DND-41 (cell line): ENCODE measurements at regions not wholly inside any gene's neighbourhood (a gene's known extent, or its start where the extent isn't known, plus 50 kb on each side); places are given as distances from the start of the nearest gene placed in this dataset.
A peak's percentile ranks its signal among the peaks of the same experiment; 100 is the strongest.

Source experiments
- ATAC-seq: fragments of 200-7000 bp; cut with Tn5 transposase; 3 replicates; pipeline ENCODE4 v1.9.1; 2021; ENCODE audit warnings: low read depth; ENCODE audit not compliant: insufficient read depth
- DNase-seq: peaks from one replicate; pipeline ENCODE4 v3.0.0-alpha.2; 2020
- H2AFZ ChIP-seq: 2 replicates; pipeline ENCODE4 v1.6.0; 2012; ENCODE audit warnings: low read depth, low read length
- H3K27ac ChIP-seq: 2 replicates; pipeline ENCODE4 v1.5.1; 2012; ENCODE audit warnings: low read length, inconsistent platforms
- H3K27me3 ChIP-seq: fragments of 200-600 bp; sonication (generic); 2 replicates; pipeline ENCODE4 v1.6.0; 2012; ENCODE audit warnings: low read length, mild to moderate bottlenecking, inconsistent platforms; ENCODE audit not compliant: insufficient read depth, poor library complexity
- H3K36me3 ChIP-seq: 2 replicates; pipeline ENCODE4 v1.5.1; 2012; ENCODE audit warnings: low read length, inconsistent platforms; ENCODE audit not compliant: insufficient read depth
- H3K4me1 ChIP-seq: 2 replicates; pipeline ENCODE4 v1.5.1; 2012; ENCODE audit warnings: mild to moderate bottlenecking, low read length; ENCODE audit not compliant: insufficient read depth
- H3K4me2 ChIP-seq: 2 replicates; pipeline ENCODE4 v1.6.0; 2012; ENCODE audit warnings: mild to moderate bottlenecking, moderate library complexity, low read length, inconsistent platforms; ENCODE audit not compliant: insufficient read depth
- H3K4me3 ChIP-seq, 2 experiments: fragments of 200-600 bp in 1 of 2; shearing (Covaris generic) in 1 of 2; 2 replicates each; pipeline ENCODE4 v1.5.1; 2012 to 2016; ENCODE audit warnings: inconsistent platforms in 2 of 2, low read length in 2 of 2, mild to moderate bottlenecking in 2 of 2, low read depth in 1 of 2, moderate library complexity in 1 of 2
- H3K79me2 ChIP-seq: 2 replicates; pipeline ENCODE4 v1.6.0; 2012; ENCODE audit warnings: low read length, inconsistent platforms; ENCODE audit not compliant: insufficient read depth
- H3K9ac ChIP-seq: 2 replicates; pipeline ENCODE4 v1.6.0; 2012; ENCODE audit warnings: low read depth, mild to moderate bottlenecking, inconsistent platforms, low read length, moderate library complexity
- H3K9me3 ChIP-seq: 2 replicates; pipeline ENCODE4 v1.5.1; 2012; ENCODE audit warnings: low read length, moderate library complexity, mild to moderate bottlenecking, inconsistent platforms; ENCODE audit not compliant: insufficient read depth, severe bottlenecking
- H4K20me1 ChIP-seq: 2 replicates; pipeline ENCODE4 v1.6.0; 2012; ENCODE audit warnings: low read length; ENCODE audit not compliant: insufficient read depth
- EZH2 ChIP-seq: IDR thresholded peaks from 3 replicates; pipeline ENCODE4 v1.6.1; 2012; ENCODE audit warnings: borderline replicate concordance, low read depth, mild to moderate bottlenecking, moderate library complexity, low read length, inconsistent platforms; ENCODE audit not compliant: severe bottlenecking
- TF ChIP-seq, protein P1 (sequence below): IDR thresholded peaks from 2 replicates; pipeline ENCODE4 v1.5.1; 2012; ENCODE audit warnings: borderline replicate concordance, low read length, moderate library complexity, mild to moderate bottlenecking; ENCODE audit not compliant: poor library complexity, severe bottlenecking; ENCODE audit errors: extremely low read depth

DNA sequence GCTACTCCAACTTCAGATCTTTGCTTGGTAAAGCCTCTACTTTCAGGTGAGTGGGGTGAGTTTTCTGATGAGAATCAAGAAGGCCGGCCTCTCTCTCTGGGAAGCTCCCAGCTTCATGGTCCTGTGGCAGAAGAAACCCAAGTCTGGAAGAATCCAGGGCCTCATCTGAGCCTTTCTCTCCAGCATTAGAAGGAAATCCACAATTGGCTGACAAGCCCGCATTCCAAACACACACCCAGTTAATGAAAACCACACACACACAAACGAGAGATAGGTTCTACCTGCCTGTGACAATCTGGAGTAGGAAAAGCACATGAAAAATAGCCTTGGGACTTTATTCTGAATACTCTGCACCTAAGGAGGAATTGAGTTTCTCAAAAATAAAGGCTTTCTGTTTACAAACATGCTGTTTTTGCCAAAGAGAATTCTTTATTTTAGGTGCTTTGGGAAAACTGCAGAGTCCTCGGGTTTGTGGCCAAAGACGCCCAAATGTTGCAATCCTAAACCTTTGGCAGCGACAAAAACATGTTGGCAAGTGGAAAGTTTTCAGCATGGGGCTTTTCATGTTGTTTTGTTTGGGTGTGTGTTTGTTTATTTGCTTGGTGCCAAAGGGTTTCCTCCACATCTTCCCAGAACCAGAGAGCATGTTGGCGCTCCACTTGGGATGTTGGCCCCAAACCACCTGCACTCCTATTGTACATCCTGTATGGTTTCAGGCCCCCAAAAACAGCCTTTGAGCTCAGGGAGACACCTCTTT, 216.2 kb downstream of the SETD4 start:
- H3K9ac ChIP-seq = no peak overlapping the region
- TF ChIP-seq EZH2 = no peak
- TF ChIP-seq, protein P1, sequence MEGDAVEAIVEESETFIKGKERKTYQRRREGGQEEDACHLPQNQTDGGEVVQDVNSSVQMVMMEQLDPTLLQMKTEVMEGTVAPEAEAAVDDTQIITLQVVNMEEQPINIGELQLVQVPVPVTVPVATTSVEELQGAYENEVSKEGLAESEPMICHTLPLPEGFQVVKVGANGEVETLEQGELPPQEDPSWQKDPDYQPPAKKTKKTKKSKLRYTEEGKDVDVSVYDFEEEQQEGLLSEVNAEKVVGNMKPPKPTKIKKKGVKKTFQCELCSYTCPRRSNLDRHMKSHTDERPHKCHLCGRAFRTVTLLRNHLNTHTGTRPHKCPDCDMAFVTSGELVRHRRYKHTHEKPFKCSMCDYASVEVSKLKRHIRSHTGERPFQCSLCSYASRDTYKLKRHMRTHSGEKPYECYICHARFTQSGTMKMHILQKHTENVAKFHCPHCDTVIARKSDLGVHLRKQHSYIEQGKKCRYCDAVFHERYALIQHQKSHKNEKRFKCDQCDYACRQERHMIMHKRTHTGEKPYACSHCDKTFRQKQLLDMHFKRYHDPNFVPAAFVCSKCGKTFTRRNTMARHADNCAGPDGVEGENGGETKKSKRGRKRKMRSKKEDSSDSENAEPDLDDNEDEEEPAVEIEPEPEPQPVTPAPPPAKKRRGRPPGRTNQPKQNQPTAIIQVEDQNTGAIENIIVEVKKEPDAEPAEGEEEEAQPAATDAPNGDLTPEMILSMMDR = no peak
- DNase-seq (no peak), ATAC-seq (no peak)
- no peaks in the 10 kb centered on the region for H3K79me2 ChIP-seq
- H3K4me3 ChIP-seq = no peak overlapping the region
- no peak overlapping the region for H2AFZ ChIP-seq
- H3K9me3 ChIP-seq = no peaks in the 10 kb centered on the region
- H3K4me2 ChIP-seq = no peak overlapping the region
- H3K4me1 ChIP-seq = peaks cover 28% of the 10 kb centered on the region
- H4K20me1 ChIP-seq = no peaks in the 10 kb centered on the region
- H3K36me3 ChIP-seq = no peaks in the 10 kb centered on the region
- no peak overlapping the region for H3K27ac ChIP-seq
- no peaks in the 10 kb centered on the region for H3K27me3 ChIP-seq

DNA sequence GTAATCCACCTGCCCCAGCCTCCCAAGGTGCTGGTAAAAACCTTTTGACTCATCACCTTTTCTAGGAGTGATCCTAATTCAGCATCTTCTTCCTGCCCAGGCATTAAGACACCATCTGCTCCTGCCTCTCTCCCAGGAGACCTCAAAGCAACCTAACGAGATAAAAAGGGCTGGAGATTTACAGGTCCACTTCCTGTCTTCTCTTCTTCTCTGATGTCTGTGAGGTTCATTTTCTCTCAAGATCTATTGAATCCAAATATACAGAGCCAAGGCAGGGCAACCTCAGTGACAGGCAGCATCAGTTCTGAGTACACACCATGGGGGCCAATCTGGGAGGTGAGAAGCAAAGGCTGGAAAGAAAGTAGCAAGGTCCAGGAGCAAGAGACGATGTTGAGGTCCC, 219.4 kb downstream of the SETD4 start:
- Histone ChIP-seq H4K20me1 (no peaks in the 10 kb centered on the region), H3K79me2 (no peaks in the 10 kb centered on the region), H3K4me2 (peak overlapping the region; percentile 3; the same call in 1 of the 2 replicates), H2AFZ (no peak overlapping the region), H3K27me3 (no peaks in the 10 kb centered on the region), H3K27ac (peak overlapping the region; percentile 66), H3K36me3 (no peaks in the 10 kb centered on the region), H3K9me3 (no peaks in the 10 kb centered on the region), H3K9ac (no peak overlapping the region), H3K4me3 (no peak overlapping the region), H3K4me1 (peaks cover 47% of the 10 kb centered on the region)
- TF ChIP-seq, protein P1 = no peak
- no peak for TF ChIP-seq EZH2
- DNase-seq = peak; percentile 54
- peak; percentile 52 for ATAC-seq

DNA sequence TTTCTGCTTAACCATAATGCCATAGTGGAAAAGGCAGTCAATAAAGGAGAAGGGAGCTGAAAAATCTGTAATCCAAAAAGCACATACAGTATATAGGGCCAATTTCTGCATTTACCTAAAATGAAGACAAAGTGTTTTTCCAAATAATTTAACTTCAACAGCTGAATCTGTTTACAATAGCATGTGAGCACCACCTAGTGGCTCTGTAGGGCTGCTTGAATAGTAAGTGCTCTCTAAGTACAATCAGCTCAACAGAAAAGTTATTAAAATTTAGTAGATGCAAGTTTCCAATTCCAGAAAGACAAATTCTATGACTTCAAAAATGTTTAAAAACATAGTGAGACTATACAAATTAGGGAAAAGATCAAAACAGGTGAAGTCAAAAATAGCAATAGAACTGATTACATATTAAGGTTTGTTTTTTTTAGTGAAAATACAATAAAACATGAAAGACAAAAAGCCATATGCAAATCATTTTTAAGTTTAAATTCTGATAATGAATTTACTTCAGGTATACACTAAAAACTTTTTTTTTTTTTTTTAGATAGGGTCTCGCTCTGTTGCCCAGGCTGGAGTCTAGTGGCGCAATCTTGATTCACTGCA, 220.0 kb downstream of the SETD4 start:
- TF ChIP-seq, protein P1 = peak; percentile 96
- no peak for TF ChIP-seq EZH2
- peak; percentile 41; the same call in 2 of the 3 replicates for ATAC-seq
- H3K27ac ChIP-seq = peak overlapping the region; percentile 64

More for the DNA sequence above, 220.0 kb downstream of the SETD4 start:
- Histone ChIP-seq H3K79me2 (no peaks in the 10 kb centered on the region), H3K4me3 (no peak overlapping the region), H3K9ac (peak overlapping the region; percentile 19; the same call in 1 of the 2 replicates), H4K20me1 (no peaks in the 10 kb centered on the region), H3K36me3 (no peaks in the 10 kb centered on the region), H3K9me3 (no peaks in the 10 kb centered on the region), H3K4me2 (no peak overlapping the region), H3K4me1 (peaks cover 47% of the 10 kb centered on the region), H2AFZ (no peak overlapping the region), H3K27me3 (no peaks in the 10 kb centered on the region)
- peak; percentile 78 for DNase-seq
